Muscle layer of colon (tissue), 2 donors: ENCODE measurements at regions not wholly inside any gene's neighbourhood (a gene's known extent, or its start where the extent isn't known, plus 50 kb on each side); places are given as distances from the start of the nearest gene placed in this dataset.
"Not testable (repeated sequence)": the region's sequence is repeated elsewhere in the genome, so short reads cannot be mapped to it uniquely, and the experiment has no call there.

ENCODE experiments used
- H3K27ac ChIP-seq: one replicate; pipeline ENCODE4 v1.7.0; 2013; ENCODE audit warnings: low read depth, mild to moderate bottlenecking, low read length, moderate library complexity
- H3K27me3 ChIP-seq, 2 donors: one replicate each; pipeline ENCODE4 v1.7.0; 2013; ENCODE audit warnings: low read length in 2 of 2, mild to moderate bottlenecking in 2 of 2; ENCODE audit not compliant: insufficient read depth in 2 of 2, control insufficient read depth in 1 of 2
- H3K36me3 ChIP-seq: one replicate; pipeline ENCODE4 v1.7.0; 2013; ENCODE audit warnings: mild to moderate bottlenecking, low read length; ENCODE audit not compliant: insufficient read depth
- H3K4me1 ChIP-seq: one replicate; pipeline ENCODE4 v1.7.0; 2013; ENCODE audit warnings: mild to moderate bottlenecking, low read length; ENCODE audit not compliant: insufficient read depth
- H3K4me3 ChIP-seq, 2 donors: one replicate each; pipeline ENCODE4 v1.7.0; 2013; ENCODE audit warnings: low read length in 2 of 2, low read depth in 1 of 2, mild to moderate bottlenecking in 1 of 2, moderate library complexity in 1 of 2
- H3K9ac ChIP-seq: one replicate; pipeline ENCODE4 v1.7.0; 2013; ENCODE audit warnings: low read length
- H3K9me3 ChIP-seq: one replicate; pipeline ENCODE4 v1.7.0; 2013; ENCODE audit warnings: mild to moderate bottlenecking, low read length
- donor health status: abdominal sarcoma.
- donor health status: Adenocarcinoma of cecum.

DNA sequence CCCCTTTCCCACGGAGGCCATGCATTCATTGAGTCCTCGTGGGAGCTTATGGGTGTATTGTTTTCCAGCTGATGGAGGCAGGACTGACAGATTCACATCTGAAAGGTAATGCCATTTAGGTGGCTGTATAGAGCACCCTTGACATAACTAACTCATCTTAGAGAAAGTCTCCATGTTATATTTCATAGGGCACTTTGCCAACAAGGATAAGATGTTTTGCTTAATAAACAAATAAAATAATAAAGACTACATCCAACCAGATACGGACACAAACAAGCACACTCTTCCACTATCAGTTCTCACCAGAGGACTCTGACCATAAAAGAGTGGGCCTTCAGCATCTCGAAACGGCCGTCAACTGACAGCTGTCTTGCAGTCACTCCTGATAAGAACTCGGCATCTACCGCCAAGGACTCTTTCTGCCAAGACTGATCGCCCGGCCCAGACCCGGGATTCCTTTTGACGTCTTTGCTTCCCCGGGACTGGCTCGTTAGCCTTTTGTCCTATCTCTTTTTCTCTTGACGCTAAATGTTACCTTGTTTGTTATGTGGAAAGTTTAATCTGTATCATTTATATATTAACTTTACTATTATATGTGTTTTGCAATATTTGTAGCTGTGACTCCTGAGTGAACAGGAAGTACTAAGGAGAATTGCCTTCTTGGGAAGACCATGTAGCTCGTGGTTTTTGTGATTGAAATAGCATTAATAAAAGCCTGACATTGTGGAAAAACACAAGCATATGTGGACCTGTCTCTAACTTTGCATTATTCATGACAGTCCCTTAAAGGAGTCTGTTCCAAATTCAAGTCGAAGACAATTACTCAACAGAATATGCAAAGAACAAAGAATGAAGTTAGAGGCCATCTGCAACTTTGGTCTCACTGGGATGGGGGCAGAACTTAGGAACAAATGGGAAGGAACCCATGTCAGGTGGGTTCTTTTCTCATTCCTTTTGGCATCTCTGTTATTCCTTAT lies 195.1 kb downstream of the LPIN1 start:
- Histone ChIP-seq H3K36me3 (no peaks in the 10 kb centered on the region), H3K9me3 (no peaks in the 10 kb centered on the region), H3K27me3 (no peaks in the 10 kb centered on the region)

DNA sequence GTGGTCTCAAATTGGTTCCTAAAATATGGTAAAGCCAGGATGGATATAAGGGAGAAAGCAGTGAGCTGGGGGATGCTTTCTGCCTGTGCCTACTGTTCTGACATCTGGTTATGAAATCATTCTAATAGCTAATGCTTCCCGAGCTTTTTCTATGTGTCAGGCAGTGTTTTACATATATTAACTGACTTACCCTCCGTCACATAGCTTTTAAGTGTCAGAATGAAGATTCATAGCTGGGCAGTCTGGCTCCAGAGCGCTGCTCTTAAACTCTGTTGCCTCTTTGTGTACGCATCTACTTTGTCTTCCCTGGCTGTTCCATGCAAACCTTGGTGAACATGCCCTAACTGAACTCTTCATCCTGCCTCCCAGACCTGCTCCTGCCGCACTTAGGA lies 195.7 kb downstream of the LPIN1 start:
- Histone ChIP-seq H3K36me3 (no peaks in the 10 kb centered on the region), H3K4me1 (no peaks in the 10 kb centered on the region), H3K27ac (no peak overlapping the region), H3K4me3 (no peak overlapping the region), H3K9me3 (no peaks in the 10 kb centered on the region), H3K27me3 (no peaks in the 10 kb centered on the region), H3K9ac (no peak overlapping the region)

More for the DNA sequence above, 195.1 kb downstream of the LPIN1 start:
- Histone ChIP-seq H3K27ac (no peak overlapping the region), H3K9ac (no peak overlapping the region), H3K4me1 (no peaks in the 10 kb centered on the region), H3K4me3 (no peak overlapping the region)

DNA sequence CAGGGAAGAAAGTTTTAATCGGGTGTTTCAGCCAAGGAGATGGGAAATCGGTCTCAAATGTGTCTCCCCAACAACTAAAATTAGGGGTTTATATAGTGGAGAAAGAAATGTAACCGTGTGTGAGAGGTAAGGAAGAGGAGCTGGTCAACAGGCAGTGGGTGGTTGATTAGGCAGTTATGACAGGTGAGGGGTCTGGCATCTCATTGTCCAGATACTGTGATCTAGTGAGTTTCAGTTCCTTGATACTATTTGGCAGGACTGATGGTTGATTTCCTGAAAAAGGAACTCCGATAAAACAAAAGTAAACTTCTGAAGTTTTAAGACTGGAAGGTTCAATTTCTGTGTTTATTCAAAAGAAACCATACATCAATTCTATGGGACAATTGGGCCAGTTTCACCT lies 197.9 kb downstream of the LPIN1 start:
- H3K27me3 ChIP-seq: no peaks in the 10 kb centered on the region
- no peak overlapping the region for H3K4me3 ChIP-seq
- H3K9me3 ChIP-seq: no peaks in the 10 kb centered on the region
- H3K9ac ChIP-seq: no peak overlapping the region
- H3K27ac ChIP-seq: no peak overlapping the region
- H3K4me1 ChIP-seq: no peaks in the 10 kb centered on the region
- no peaks in the 10 kb centered on the region for H3K36me3 ChIP-seq

DNA sequence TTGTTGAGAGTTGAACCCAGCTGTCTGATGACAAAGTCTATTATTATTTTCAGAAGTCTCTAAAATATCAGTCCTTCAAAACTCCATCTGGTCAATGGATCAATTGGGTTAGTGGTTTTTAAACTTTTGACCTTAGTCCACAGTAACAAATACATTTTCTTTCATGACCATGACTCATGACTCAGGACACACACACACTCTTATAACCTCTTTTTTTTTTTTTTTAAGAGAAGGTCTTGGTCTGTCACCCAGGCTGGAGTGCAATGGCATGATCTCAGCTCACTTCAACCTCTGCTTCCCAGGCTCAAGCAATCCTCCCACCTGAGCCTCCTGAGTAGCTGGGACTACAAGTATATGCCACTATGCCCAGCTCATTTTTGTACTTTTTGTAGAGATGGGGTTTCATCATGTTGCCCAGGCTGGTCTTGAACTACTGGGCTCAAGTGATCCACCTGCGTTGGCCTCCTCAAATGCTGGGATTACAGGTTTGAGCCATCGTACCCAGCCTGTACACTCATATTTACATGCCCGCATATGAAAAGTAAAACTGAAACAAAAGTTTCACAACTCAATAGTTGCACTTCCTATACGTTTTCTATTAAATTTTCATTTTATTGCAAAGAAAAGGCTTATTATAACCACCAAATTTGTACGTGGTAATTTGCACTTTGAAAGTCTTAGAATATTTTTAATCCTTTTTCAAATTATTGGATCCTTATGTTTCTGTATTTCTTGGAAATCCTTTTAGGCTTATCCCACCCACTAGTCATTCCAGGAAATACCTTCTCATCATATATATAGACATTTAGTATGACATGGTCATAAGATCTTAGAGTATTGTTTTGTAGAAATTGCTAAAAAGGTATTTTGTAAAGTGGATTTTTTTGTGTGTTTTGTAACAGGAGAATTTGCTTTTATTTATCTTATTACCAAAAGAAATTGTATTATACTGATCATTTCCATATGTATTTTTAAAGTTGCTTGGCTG lies 199.0 kb downstream of the LPIN1 start:
- no peaks in the 10 kb centered on the region for H3K4me1 ChIP-seq
- H3K27ac ChIP-seq: no peak overlapping the region
- no peaks in the 10 kb centered on the region for H3K27me3 ChIP-seq
- no peak overlapping the region for H3K9ac ChIP-seq
- no peaks in the 10 kb centered on the region for H3K36me3 ChIP-seq
- H3K4me3 ChIP-seq: no peak overlapping the region
- no peaks in the 10 kb centered on the region for H3K9me3 ChIP-seq

DNA sequence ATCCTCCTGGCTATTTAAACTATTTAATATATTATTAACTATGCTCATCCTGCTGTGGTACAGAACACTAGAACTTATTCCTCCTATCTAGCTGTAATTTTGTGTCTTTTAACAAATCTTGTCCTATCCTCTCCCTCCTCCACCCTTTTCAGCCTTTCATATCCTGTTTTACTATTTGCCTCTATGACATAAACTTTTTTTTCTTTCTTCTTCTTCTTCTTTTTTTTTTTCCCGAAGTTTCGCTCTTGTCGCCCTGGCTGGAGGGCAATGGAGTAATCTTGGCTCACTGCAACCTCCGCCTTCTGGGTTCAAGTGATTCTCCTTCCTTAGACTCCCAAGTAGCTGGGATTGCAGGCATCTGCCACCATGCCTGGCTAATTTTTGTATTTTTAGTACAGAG lies 201.5 kb downstream of the LPIN1 start:
- no peak overlapping the region for H3K4me3 ChIP-seq
- H3K9me3 ChIP-seq: no peaks in the 10 kb centered on the region
- H3K27me3 ChIP-seq: no peaks in the 10 kb centered on the region

DNA sequence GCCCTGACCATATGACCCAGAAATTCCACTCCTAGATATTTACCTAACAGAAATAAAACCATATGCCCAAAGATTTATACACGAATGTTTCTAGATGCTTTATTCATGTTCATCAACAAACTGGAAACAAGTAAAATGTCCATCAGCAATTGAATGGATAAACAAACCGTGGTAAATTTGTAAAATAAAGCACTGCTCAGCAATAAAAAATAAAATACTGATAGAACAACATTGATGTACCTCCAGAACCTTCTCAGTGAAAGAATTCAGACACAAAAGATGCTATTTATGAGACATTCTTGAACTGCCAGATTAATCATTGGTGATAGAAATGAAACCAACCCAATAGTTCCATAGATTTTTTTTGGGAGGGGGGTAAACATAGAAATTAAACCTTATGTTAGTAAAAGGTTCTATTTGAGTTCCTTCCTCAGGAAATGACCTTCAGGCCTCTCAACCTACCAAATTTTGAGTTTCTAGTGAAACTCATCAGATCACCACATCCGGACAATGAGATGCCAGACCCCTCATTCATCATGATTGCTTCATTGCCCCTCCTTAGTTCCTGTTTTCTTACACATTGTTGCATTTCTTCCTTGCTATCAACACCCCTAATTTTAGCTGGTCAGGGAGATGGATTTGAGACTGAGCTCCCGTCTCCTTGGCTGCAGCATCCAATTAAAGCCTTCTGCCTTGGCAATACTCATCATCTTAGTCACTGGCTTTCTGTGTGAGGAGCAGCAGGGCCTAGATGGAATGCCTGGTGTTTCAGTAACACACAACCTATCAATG lies 203.5 kb downstream of the LPIN1 start:
- Histone ChIP-seq H3K36me3 (no peaks in the 10 kb centered on the region), H3K27ac (no peak overlapping the region), H3K9me3 (no peaks in the 10 kb centered on the region), H3K9ac (no peak overlapping the region), H3K4me3 (no peak overlapping the region), H3K4me1 (no peaks in the 10 kb centered on the region), H3K27me3 (no peaks in the 10 kb centered on the region)

More for the DNA sequence above, 201.5 kb downstream of the LPIN1 start:
- H3K27ac ChIP-seq: no peak overlapping the region
- H3K36me3 ChIP-seq: no peaks in the 10 kb centered on the region
- no peak overlapping the region for H3K9ac ChIP-seq
- H3K4me1 ChIP-seq: no peaks in the 10 kb centered on the region

DNA sequence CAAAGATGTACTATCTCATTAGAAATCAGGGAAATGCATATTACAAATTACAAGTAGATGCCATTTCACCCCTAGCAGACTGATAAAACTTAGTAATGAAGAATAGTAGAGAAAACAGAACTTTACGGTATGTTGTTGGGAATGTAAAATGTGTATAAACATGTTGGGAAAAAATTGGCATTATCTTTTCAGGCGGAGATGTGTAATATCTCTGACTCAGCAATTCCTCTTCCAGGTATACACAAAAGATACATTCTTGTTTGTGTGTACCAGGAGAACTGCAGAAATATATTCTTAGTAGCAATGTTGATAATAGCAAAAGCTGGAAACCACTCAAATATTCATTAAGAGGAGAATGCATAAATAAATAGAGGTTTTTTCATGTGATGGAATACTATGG lies 204.5 kb downstream of the LPIN1 start:
- H3K4me3 ChIP-seq: no peak overlapping the region
- H3K36me3 ChIP-seq: no peaks in the 10 kb centered on the region
- H3K9me3 ChIP-seq: no peaks in the 10 kb centered on the region
- H3K4me1 ChIP-seq: no peaks in the 10 kb centered on the region
- H3K27me3 ChIP-seq: no peaks in the 10 kb centered on the region
- no peak overlapping the region for H3K9ac ChIP-seq
- H3K27ac ChIP-seq: no peak overlapping the region

DNA sequence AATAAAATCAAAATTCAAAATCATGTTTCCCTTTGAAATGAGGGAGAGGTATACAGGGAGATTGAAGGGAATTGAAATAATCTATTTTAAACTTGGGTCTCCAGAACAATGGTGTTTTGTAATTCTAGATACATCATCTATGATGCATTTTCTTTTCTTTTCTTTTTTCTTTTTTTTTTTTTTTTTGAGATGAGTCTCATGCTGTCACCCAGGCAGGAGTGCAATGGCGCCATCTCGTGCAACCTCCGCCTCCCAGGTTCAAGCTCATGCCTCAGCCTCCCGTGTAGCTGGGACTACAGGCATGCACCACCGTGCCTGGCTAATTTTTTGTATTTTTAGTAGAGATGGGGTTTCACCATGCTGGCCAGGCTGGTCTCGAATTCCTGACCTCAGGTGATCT lies 205.1 kb downstream of the LPIN1 start:
- not testable (repeated sequence) for H3K9ac ChIP-seq, H3K27me3 ChIP-seq, H3K4me3 ChIP-seq, H3K9me3 ChIP-seq, H3K27ac ChIP-seq, H3K4me1 ChIP-seq, H3K36me3 ChIP-seq

DNA sequence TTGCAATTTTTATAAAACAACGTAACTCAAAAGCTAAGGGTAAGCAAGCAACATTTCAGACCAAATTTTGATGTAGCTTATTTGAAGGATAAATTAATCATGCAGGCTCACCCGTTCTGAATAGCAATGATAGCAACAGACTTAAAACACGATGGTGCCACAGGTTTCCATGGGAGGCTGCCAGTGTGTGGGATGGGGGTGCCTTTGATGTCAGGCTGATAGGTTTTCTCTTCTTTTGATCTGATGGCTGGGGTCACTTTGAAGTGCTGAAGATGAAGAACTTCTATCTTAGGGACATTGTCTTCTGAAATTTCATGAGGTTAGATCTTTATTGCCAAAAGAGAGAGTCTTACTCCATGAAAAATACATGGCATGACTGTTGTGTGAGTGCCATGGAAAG lies 206.8 kb downstream of the LPIN1 start:
- H3K9ac ChIP-seq: no peak overlapping the region
- H3K27ac ChIP-seq: no peak overlapping the region
- no peak overlapping the region for H3K4me3 ChIP-seq
- no peaks in the 10 kb centered on the region for H3K36me3 ChIP-seq
- H3K27me3 ChIP-seq: no peaks in the 10 kb centered on the region
- no peaks in the 10 kb centered on the region for H3K9me3 ChIP-seq
- H3K4me1 ChIP-seq: no peaks in the 10 kb centered on the region

DNA sequence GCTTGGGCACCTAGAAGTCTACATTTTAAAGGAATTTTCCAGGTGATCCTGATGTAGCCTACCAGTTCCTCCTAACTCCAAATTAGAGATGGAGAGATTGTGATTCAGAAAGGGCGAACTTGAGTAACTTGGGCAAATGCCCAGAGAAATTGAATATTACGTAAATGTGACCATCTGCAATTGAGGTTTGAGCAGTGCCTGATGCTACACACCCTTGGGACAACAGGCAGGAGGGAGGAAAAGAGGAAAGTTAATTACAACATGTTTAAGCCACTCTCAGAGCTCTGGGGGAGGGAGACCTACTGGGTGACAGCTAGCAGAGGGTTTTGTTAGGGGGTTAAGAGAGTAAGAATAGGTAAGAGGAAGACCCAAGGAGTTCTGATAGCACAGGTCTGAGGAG lies 208.9 kb downstream of the LPIN1 start:
- no peaks in the 10 kb centered on the region for H3K9me3 ChIP-seq
- no peak overlapping the region for H3K9ac ChIP-seq
- H3K27ac ChIP-seq: no peak overlapping the region
- H3K36me3 ChIP-seq: no peaks in the 10 kb centered on the region
- no peak overlapping the region for H3K4me3 ChIP-seq
- H3K4me1 ChIP-seq: no peaks in the 10 kb centered on the region
- no peaks in the 10 kb centered on the region for H3K27me3 ChIP-seq

DNA sequence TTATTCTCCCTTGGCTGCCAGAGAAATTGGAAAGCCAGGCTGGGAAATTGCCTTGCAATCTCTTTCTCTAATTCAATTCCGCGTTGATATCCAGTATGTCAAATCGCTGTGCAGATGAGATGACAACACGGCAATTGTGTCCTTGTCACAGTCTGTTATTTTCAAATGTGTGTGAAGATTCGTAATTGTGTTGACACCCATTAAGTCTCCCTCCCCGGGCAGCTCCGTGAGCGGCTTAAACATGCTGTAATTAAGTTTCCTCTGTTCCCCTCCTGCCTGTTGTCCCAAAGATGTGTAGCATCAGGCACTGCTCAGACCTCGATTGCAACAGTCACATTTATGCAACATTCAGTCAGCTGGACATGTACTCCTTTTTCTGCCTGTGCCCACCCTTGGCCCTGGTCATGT lies 209.5 kb downstream of the LPIN1 start:
- Histone ChIP-seq H3K4me1 (no peaks in the 10 kb centered on the region), H3K27ac (no peak overlapping the region), H3K36me3 (no peaks in the 10 kb centered on the region), H3K9ac (no peak overlapping the region), H3K9me3 (no peaks in the 10 kb centered on the region), H3K4me3 (no peak overlapping the region), H3K27me3 (no peaks in the 10 kb centered on the region)
